Adrenal gland (tissue), 9 donors: ENCODE measurements at regions not wholly inside any gene's neighbourhood (a gene's known extent, or its start where the extent isn't known, plus 50 kb on each side); places are given as distances from the start of the nearest gene placed in this dataset.
"Not testable (repeated sequence)": the region's sequence is repeated elsewhere in the genome, so short reads cannot be mapped to it uniquely, and the experiment has no call there.

Source experiments
- DNase-seq, 7 donors: peaks; one replicate each; pipeline ENCODE4 v3.0.0-alpha.2; 2019 to 2020
- H3K27ac ChIP-seq, 5 donors: fragments of 200-600 bp; sonication (generic) in 4 of 5; 1 replicate in 3 of 5; 2 replicates in 2 of 5; pipeline versions ENCODE4 v1.5.1 to v1.8.0; 2016 to 2020; ENCODE audit warnings: mild to moderate bottlenecking in 1 of 5
- H3K27me3 ChIP-seq: fragments of 200-600 bp; 2 replicates; pipeline ENCODE4 v1.8.0; 2021
- H3K36me3 ChIP-seq, 2 donors: fragments of 200-600 bp; replicated peaks in 1 of 2; 1 replicate in 1 of 2; 2 replicates in 1 of 2; pipeline versions ENCODE4 v1.5.1 to v1.8.0; 2018 to 2022
- H3K4me1 ChIP-seq, 2 donors: fragments of 200-600 bp; replicated peaks in 1 of 2; 1 replicate in 1 of 2; 2 replicates in 1 of 2; pipeline versions ENCODE4 v1.5.1 to v1.8.0; 2018 to 2021
- H3K4me3 ChIP-seq, 4 donors: fragments of 200-600 bp; sonication (generic) in 3 of 4; one replicate each; pipeline ENCODE4 v1.5.1; 2016 to 2018
- H3K9me3 ChIP-seq, 3 donors: fragments of 200-600 bp; sonication (generic) in 1 of 3; replicated peaks in 1 of 3; 1 replicate in 2 of 3; 2 replicates in 1 of 3; pipeline versions ENCODE4 v1.5.1 to v1.8.0; 2016 to 2021
- POLR2A ChIP-seq, 2 donors: fragments of 450-650 bp; IDR thresholded peaks; one replicate each; pipeline ENCODE4 v1.6.1; 2017; ENCODE audit warnings: antibody characterized with exemption in 2 of 2, mild to moderate bottlenecking in 2 of 2, moderate library complexity in 1 of 2
- WGBS, 4 donors: extraction: QIAGEN DNeasy Blood & Tissue Kit in 2 of 4; methylation state at CpG; one replicate each; pipeline versions ENCODE4 v1.1.5 to v1.1.7; 2013 to 2017; 5-methylcytosine and 5-hydroxymethylcytosine counted together
- intact Hi-C, 2 donors: fragments of 100-400 bp; cut with DNase I; formaldehyde crosslinking; loops; one replicate each; pipeline versions ENCODE4 v1.14.1 to v1.15.0; 2022 to 2023
- TF ChIP-seq, protein P1 (sequence below), 6 experiments: fragments of 450-650 bp in 4 of 6; fragments of 200-600 bp in 2 of 6; sonication (generic) in 1 of 6; IDR thresholded peaks; 1 replicate in 5 of 6; 2 replicates in 1 of 6; pipeline versions ENCODE4 v1.5.1 to v1.8.0; 2016 to 2021; ENCODE audit warnings: antibody characterized with exemption in 6 of 6, mild to moderate bottlenecking in 2 of 6, moderate library complexity in 1 of 6
- donor health status: healthy with polysubstance abuse.
- donor health status: Bipolar disorder and iron deficiency.
- donor health status: DM: yes; HTN: yes; CAD: no.
- donor health status: DM: no; HTN: no; CAD: no.
- donor health status: DM: no; HTN: no; CAD: no.

DNA sequence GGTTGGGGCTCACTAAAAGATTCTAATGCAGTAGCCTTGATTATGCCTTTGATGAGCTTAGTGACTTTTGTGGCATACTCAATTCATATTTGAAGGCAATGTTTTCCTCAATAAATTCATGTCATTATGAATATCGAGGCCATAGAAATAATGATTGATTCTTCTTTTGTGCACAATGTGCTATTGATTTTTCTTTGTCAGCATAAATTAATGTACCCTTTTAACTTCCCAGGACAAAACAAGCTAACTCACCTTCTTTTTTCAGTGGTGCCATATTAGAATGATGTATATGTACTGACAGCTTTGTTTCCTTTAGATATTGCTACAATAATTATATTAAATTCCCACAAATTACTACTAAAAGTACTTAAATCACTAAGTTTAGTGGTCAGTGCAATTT is 484.3 kb upstream of the HS3ST5 start:
- 44 to 75% (median 67%) methylated on average over 1 of the region's 1 CpG for WGBS, 4 donors
- no peaks in the 10 kb centered on the region for H3K4me1 ChIP-seq
- intact Hi-C loops: no loop called here
- H3K9me3 ChIP-seq: no peaks in the 10 kb centered on the region
- H3K4me3 ChIP-seq: no peak overlapping the region
- DNase-seq: no peak
- H3K27me3 ChIP-seq: no peaks in the 10 kb centered on the region
- TF ChIP-seq POLR2A (IDR thresholded peaks at IDR 0.05): no peak
- TF ChIP-seq, protein P1, sequence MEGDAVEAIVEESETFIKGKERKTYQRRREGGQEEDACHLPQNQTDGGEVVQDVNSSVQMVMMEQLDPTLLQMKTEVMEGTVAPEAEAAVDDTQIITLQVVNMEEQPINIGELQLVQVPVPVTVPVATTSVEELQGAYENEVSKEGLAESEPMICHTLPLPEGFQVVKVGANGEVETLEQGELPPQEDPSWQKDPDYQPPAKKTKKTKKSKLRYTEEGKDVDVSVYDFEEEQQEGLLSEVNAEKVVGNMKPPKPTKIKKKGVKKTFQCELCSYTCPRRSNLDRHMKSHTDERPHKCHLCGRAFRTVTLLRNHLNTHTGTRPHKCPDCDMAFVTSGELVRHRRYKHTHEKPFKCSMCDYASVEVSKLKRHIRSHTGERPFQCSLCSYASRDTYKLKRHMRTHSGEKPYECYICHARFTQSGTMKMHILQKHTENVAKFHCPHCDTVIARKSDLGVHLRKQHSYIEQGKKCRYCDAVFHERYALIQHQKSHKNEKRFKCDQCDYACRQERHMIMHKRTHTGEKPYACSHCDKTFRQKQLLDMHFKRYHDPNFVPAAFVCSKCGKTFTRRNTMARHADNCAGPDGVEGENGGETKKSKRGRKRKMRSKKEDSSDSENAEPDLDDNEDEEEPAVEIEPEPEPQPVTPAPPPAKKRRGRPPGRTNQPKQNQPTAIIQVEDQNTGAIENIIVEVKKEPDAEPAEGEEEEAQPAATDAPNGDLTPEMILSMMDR (IDR thresholded peaks at IDR 0.05): no peak
- no peaks in the 10 kb centered on the region for H3K36me3 ChIP-seq
- H3K27ac ChIP-seq: no peak overlapping the region

GRCh38 chr6:114824409-114824808 is 481.6 kb upstream of the HS3ST5 start:
- H3K4me3 ChIP-seq: no peak overlapping the region
- intact Hi-C loops: no loop called here
- DNase-seq: no peak
- no peak overlapping the region for H3K27ac ChIP-seq
- H3K9me3 ChIP-seq: no peaks in the 10 kb centered on the region
- no peak for TF ChIP-seq POLR2A (IDR thresholded peaks at IDR 0.05)
- TF ChIP-seq, protein P1 (IDR thresholded peaks at IDR 0.05): no peak
- no peaks in the 10 kb centered on the region for H3K4me1 ChIP-seq
- H3K27me3 ChIP-seq: no peaks in the 10 kb centered on the region
- 87 to 98% (median 96%) methylated on average over 1 of the region's 1 CpG for WGBS, 4 donors
- H3K36me3 ChIP-seq: no peaks in the 10 kb centered on the region

DNA sequence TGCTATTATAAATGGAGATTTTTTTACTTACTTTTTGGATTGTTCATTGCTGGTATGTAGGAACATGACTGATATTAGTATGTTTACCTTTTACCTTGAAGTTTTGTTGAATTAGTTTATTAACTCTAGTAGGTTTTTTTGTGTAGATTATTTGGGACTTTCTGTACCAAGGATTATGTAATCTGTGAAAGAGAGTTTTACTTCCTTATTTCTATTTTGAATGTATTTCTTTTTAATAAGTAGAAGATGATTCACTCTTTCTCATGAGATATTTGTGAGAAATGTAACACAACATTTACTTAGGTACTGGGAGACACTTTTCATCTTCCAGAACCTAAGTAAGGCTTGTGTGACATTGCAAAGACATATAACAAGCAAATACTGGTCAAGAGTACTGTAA is 473.9 kb upstream of the HS3ST5 start:
- TF ChIP-seq, protein P1 (IDR thresholded peaks at IDR 0.05): no peak
- no peak for TF ChIP-seq POLR2A (IDR thresholded peaks at IDR 0.05)
- no peaks in the 10 kb centered on the region for H3K27me3 ChIP-seq
- H3K27ac ChIP-seq: no peak overlapping the region
- no peaks in the 10 kb centered on the region for H3K9me3 ChIP-seq
- no peak for DNase-seq
- no peak overlapping the region for H3K4me3 ChIP-seq
- H3K36me3 ChIP-seq: no peaks in the 10 kb centered on the region
- intact Hi-C loops: no loop called here
- no peaks in the 10 kb centered on the region for H3K4me1 ChIP-seq

GRCh38 chr6:114810468-114810867 is 467.6 kb upstream of the HS3ST5 start:
- Histone ChIP-seq H3K27me3 (no peaks in the 10 kb centered on the region), H3K27ac (no peak overlapping the region), H3K9me3 (no peaks in the 10 kb centered on the region), H3K36me3 (no peaks in the 10 kb centered on the region), H3K4me1 (no peaks in the 10 kb centered on the region), H3K4me3 (no peak overlapping the region)
- 82 to 87% (median 85%) methylated on average over 3 of the region's 3 CpGs for WGBS, 4 donors
- intact Hi-C loops: no loop called here
- no peak for DNase-seq
- TF ChIP-seq, protein P1 (IDR thresholded peaks at IDR 0.05): no peak
- no peak for TF ChIP-seq POLR2A (IDR thresholded peaks at IDR 0.05)

GRCh38 chr6:114805426-114805825 is 462.6 kb upstream of the HS3ST5 start:
- WGBS, 4 donors: 82 to 91% (median 88%) methylated on average over 11 to 12 of the region's 12 CpGs
- intact Hi-C loops: not testable (repeated sequence)

More at GRCh38 chr6:114805426-114805825, 462.6 kb upstream of the HS3ST5 start:
- not testable (repeated sequence) for H3K4me1 ChIP-seq, H3K4me3 ChIP-seq, H3K36me3 ChIP-seq, DNase-seq, H3K27me3 ChIP-seq, H3K27ac ChIP-seq, H3K9me3 ChIP-seq
